ENCODE measurements at regions not wholly inside any gene's neighbourhood (a gene's known extent, or its start where the extent isn't known, plus 50 kb on each side); places are given as distances from the start of the nearest gene placed in this dataset.

DNA sequence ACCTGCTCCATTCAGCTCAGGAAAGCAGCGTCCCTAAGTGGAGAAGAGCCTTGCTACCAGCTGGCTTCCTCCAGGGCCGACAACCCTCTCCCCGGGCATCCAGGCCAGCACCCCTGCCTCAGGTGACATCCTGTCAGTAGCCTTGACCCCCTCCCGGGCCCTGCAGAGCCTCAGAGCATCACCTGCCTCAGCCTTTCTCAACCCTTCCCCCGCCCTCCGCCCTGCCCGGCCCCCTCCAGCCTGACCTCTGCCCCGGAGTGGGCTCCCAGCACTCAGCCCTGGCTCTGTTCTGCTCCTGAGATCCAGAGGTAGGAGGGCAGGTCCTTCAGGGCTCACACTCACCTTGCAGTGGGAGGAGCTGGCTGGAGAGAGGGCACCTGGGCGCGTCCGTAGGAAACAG is 73.8 kb upstream of the METRNL start:
- H3K4me1 ChIP-seq (ENCODE audit: control insufficient read depth, insufficient read depth, low read length): peaks cover 6% of the 10 kb centered on the region
- DNase-seq (ENCODE audit: low read depth, low spot score): no peak
- intact Hi-C loops (cut with micrococcal nuclease; ENCODE audit: unreplicated experiment) (no loop called here), in situ Hi-C loops (cut with HindIII; ENCODE audit: low pct_unique_long_range_greater_than_20kb, low sequenced_read_pairs) (no loop called here)
- CTCF ChIA-PET: no interaction called here
- BruUV-seq (replicated peaks): no TSS peak
- H3K27ac ChIP-seq (ENCODE audit: low read length): no peak overlapping the region
- POLR2A ChIA-PET: no interaction called here
- no peaks in the 10 kb centered on the region for H3K9me3 ChIP-seq (ENCODE audit: control insufficient read depth, insufficient read depth, low read depth, low read length)
- no peak for ATAC-seq
- TF ChIP-seq, protein P1, sequence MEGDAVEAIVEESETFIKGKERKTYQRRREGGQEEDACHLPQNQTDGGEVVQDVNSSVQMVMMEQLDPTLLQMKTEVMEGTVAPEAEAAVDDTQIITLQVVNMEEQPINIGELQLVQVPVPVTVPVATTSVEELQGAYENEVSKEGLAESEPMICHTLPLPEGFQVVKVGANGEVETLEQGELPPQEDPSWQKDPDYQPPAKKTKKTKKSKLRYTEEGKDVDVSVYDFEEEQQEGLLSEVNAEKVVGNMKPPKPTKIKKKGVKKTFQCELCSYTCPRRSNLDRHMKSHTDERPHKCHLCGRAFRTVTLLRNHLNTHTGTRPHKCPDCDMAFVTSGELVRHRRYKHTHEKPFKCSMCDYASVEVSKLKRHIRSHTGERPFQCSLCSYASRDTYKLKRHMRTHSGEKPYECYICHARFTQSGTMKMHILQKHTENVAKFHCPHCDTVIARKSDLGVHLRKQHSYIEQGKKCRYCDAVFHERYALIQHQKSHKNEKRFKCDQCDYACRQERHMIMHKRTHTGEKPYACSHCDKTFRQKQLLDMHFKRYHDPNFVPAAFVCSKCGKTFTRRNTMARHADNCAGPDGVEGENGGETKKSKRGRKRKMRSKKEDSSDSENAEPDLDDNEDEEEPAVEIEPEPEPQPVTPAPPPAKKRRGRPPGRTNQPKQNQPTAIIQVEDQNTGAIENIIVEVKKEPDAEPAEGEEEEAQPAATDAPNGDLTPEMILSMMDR (IDR thresholded peaks at IDR 0.05): no peak
- TF ChIP-seq SIN3A (IDR thresholded peaks at IDR 0.05; ENCODE audit: borderline replicate concordance, insufficient read depth, low read depth, low read length) (no peak), POLR2AphosphoS5 (IDR thresholded peaks at IDR 0.05; ENCODE audit: low read depth, low read length) (no peak), TCF7L2 (IDR thresholded peaks at IDR 0.05; ENCODE audit: low read depth, low read length) (no peak)
- TF ChIP-seq, protein P2, sequence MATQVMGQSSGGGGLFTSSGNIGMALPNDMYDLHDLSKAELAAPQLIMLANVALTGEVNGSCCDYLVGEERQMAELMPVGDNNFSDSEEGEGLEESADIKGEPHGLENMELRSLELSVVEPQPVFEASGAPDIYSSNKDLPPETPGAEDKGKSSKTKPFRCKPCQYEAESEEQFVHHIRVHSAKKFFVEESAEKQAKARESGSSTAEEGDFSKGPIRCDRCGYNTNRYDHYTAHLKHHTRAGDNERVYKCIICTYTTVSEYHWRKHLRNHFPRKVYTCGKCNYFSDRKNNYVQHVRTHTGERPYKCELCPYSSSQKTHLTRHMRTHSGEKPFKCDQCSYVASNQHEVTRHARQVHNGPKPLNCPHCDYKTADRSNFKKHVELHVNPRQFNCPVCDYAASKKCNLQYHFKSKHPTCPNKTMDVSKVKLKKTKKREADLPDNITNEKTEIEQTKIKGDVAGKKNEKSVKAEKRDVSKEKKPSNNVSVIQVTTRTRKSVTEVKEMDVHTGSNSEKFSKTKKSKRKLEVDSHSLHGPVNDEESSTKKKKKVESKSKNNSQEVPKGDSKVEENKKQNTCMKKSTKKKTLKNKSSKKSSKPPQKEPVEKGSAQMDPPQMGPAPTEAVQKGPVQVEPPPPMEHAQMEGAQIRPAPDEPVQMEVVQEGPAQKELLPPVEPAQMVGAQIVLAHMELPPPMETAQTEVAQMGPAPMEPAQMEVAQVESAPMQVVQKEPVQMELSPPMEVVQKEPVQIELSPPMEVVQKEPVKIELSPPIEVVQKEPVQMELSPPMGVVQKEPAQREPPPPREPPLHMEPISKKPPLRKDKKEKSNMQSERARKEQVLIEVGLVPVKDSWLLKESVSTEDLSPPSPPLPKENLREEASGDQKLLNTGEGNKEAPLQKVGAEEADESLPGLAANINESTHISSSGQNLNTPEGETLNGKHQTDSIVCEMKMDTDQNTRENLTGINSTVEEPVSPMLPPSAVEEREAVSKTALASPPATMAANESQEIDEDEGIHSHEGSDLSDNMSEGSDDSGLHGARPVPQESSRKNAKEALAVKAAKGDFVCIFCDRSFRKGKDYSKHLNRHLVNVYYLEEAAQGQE (IDR thresholded peaks at IDR 0.05; ENCODE audit: insufficient read depth in 1 of 2, low read depth in 2 of 2, low read length in 1 of 2): no peak
- H3K36me3 ChIP-seq (ENCODE audit: control insufficient read depth, insufficient read depth, low read length): peaks cover 4% of the 10 kb centered on the region; the same call in 1 of the 2 replicates
- H3K27me3 ChIP-seq (ENCODE audit: control insufficient read depth, insufficient read depth, low read length): no peaks in the 10 kb centered on the region
- no peak overlapping the region for H3K4me3 ChIP-seq (ENCODE audit: low read depth in 2 of 2, low read length in 2 of 2)

DNA sequence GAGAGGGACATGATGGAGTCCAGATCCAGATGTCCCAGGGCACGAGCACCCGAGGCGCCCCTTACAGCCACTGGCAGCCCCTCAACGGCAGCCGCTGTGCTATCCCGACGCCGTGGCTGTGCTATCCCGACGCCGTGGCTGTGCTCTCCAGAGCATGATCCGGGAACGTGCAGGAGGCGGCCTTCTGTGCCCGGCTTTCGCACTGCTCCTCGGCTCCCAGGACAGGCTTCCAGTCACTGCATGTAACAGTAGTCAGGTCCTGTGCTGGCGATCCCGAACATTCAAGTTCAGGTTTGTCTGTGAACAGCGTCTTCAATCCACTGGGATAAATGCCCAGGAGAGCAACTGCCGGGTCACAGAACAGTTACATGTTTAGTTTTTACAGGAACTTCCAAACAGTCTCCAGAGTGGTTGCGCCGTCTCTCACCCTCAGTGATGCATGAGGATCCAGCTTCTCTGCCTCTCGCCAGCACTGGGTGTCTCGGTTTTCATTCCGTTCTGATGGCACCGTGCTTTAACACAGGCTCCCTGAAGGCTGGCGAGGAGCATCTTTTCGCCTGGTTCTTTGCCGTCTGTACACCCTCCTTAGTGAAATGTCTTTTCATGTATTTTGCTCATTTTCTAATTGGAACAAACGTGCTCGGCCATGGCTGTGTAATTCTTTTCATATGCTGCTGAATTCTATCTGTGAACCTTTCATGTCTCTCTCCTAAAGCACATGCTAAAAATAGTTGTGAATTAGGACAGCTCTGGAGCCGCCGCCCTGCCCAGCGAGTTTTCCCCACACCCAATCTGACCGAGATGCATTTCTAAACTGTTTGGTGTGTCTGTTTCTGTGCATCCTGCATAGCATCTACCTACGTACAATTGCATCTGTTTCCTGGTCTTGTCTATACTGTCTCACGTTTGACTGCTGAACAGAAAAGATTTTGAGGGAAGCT is 72.6 kb upstream of the METRNL start:
- CTCF ChIA-PET: no interaction called here
- POLR2A ChIA-PET: no interaction called here
- no peak overlapping the region for H3K27ac ChIP-seq (ENCODE audit: low read length)
- TF ChIP-seq, protein P2 (IDR thresholded peaks at IDR 0.05; ENCODE audit: insufficient read depth in 1 of 2, low read depth in 2 of 2, low read length in 1 of 2): no peak
- TF ChIP-seq SIN3A (IDR thresholded peaks at IDR 0.05; ENCODE audit: borderline replicate concordance, insufficient read depth, low read depth, low read length): no peak
- TF ChIP-seq POLR2AphosphoS5 (IDR thresholded peaks at IDR 0.05; ENCODE audit: low read depth, low read length): no peak
- TF ChIP-seq TCF7L2 (IDR thresholded peaks at IDR 0.05; ENCODE audit: low read depth, low read length): no peak
- DNase-seq (ENCODE audit: low read depth, low spot score) (no peak), ATAC-seq (no peak)
- in situ Hi-C loops (cut with HindIII; ENCODE audit: low pct_unique_long_range_greater_than_20kb, low sequenced_read_pairs) (no loop called here), intact Hi-C loops (cut with micrococcal nuclease; ENCODE audit: unreplicated experiment) (no loop called here)
- no peak overlapping the region for H3K4me3 ChIP-seq (ENCODE audit: low read depth in 2 of 2, low read length in 2 of 2)
- BruUV-seq (replicated peaks): TSS peak; percentile 45
- no peaks in the 10 kb centered on the region for H3K9me3 ChIP-seq (ENCODE audit: control insufficient read depth, insufficient read depth, low read depth, low read length)
- peaks cover 4% of the 10 kb centered on the region; the same call in 1 of the 2 replicates for H3K36me3 ChIP-seq (ENCODE audit: control insufficient read depth, insufficient read depth, low read length)
- H3K27me3 ChIP-seq (ENCODE audit: control insufficient read depth, insufficient read depth, low read length): no peaks in the 10 kb centered on the region
- H3K4me1 ChIP-seq (ENCODE audit: control insufficient read depth, insufficient read depth, low read length): peaks cover 6% of the 10 kb centered on the region
